NCI-H2081 (cell line): ENCODE measurements at regions not wholly inside any gene's neighbourhood (a gene's known extent, or its start where the extent isn't known, plus 50 kb on each side); places are given as distances from the start of the nearest gene placed in this dataset.
"Not testable (repeated sequence)": the region's sequence is repeated elsewhere in the genome, so short reads cannot be mapped to it uniquely, and the experiment has no call there.

Experiments
- DNase-seq, 2 experiments: peaks; one replicate each; lab custom pipeline; 2025; lab: John Stamatoyannopoulos, UW

DNA sequence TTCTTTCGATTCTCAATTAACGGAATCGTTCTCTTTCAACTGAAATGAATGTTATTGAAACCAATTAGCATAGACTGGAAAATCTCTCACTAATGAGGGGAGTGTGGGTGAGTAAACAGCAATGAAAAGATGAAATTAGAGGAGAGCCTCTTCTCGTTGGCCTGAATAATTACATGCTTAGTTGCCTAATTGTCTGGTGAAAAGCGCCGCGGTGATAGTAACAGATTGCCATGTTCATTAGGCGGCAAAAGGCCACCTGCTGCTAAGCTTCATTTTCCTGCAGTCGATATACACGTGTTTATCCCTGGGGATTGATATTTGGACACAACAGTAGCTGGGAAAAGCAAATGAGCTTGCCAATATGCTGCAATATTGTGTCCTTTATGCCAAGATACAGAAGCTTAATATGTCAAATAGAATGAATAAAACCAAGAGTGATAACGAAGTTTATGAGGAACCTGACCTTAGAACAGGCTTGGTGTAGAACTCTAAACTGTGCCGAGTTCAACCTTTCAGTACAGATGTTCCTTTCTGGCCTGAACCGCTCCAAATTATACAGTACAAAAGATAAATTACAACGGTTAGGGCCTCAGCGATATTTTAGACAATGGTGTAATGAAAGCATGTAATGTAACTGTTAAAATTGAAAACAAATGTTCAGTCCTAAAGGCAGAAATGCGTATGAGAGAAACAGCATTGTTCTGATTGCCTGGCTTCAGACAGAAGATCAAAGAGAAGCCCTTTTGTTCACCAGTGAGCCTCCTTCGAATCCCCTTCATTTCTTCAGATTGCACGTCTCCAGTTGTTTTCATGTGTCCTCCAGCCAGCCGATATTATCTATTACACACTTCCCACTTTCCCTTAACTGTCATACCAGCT, 185.2 kb downstream of the SHOX2 start:
- DNase-seq: peak; percentile 71 to 92

DNA sequence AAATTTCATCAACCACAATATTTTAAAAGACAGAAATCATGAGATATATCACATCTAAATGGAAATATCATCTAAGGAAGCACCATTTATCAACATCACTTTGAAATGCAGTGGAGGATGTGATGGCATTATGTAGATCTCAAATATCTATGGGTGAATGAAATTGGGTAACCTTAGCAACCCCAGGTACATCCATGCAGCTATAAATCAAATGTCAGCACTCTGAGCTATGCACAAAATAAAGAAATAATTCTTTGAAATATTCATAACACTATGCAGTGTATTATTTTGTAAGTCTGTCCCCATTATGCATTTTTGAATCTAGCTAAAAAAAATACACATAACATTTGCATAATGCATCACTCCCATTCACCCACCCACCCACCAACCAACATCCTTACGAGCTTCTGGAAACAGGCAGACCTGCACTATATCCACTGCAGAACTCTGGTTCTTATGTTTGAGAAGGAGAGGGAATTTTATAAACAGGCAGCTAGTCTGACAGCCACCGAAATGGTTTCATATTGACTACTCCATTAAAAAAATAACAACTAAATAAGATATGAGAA, 186.8 kb downstream of the SHOX2 start:
- no peak for DNase-seq

DNA sequence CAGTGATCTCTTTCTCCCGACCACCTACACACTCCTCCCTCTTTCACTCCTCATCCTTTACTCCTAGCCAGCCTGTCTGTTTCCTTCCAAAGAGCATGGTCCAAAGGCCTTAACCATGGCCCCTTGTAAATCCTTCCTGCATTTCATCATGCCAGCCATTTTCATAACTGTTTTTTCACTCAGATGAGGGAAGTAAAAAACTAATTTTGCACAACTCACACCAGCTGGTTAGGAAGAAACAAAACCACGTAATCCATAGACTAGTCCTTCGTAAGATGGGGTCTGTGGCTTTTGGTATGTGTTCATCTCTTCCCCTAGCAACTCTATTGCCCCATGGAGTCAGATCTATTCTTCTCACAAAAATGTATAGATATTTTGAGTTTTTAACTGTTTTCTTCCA, 187.8 kb downstream of the SHOX2 start:
- DNase-seq: no peak

DNA sequence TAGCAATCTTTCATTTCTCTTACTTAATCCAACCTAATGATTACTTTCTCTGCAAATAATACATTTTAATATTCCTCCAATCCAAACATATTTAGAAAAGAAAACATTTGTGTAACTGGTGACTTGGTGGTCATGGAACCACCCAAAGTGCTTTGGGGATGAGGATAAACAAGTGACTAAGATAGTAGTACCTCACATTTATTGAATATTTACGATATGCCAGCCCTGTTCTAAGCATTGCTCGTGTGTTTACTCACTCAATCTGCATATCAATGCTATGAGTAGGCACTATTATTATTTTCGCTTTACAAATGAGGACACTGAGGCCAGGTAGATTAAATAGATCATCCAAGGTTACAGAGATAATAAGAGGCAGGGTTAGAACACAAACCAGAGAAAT, 189.5 kb downstream of the SHOX2 start:
- no peak for DNase-seq

DNA sequence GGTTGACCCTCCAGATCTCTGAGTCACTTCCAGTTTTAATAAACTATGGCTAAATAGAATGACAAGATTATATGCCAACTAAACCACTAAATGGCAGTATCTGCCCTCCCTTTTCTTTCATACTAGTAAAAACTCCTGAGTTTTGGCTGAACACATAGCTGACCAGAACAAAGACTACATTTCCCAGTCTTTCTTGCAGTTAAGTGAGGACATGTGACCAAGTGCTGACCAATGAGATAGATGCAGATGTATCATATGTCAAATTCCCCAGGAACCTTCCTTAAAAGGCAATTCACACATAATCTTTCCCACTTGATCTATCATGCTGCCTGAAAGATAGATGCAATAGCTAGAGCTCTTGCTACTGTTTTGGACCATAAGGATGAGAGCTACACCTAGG, 191.3 kb downstream of the SHOX2 start:
- DNase-seq: no peak

DNA sequence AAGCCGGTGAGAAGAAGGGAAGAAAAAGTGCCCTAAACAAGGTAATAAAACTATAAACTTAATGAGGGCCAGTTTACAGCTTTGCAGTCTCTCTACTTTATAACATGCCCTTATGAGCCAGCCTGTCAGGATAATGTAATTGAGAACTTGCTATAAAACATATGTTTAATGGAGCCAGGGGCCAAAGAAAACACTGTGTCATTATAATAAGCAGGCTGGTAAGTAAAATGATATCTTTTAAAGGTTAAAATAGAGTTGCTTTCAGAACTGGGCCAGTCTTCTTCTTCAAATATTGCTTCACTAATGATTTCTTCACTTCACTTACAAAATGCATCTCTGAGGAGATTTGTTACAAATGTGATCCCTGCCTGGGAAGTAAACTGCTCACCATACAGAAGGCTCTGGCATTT, 192.5 kb downstream of the SHOX2 start:
- peak; percentile 8 to 27 for DNase-seq

DNA sequence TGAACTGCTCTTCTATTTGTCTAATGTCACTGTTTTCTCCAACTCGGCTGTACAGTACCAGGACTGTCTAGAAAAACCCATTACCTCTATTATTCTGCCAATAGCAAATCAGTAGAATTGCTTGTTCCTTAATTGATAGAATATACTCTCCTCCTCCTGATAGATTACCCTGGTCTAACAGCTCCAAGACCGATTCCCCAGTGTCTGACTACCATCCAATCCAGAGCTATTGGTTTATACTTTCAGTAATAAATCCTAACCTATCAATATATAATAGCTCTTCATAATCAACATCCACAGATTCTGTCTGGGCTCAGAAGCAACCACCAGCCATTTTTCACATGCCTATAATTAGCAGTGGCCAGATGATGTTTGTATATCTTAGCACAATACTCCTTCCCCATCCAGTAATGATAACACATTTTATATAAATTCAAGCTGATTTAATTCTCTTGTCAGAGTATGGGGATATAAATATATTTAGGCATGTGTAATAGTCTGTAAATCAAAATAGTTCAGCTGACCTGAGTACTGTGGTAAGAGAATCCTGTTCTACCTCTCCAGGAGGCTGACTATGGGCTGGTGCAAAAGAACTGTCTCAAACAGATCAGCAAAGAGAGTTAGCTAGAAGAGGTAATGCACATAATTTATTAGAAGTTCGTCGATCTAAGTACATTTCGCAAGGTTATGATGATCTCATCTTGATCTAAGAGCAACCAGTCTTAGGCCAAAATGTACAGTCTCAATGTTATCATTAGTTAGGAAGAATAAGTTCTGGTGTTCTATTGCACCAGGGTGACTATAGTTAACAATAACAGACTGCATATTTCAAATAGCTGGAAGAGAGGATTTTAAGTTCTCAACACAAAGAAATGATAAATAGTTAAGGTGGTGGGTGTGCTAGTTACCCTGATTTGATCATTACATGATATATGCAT, 193.4 kb downstream of the SHOX2 start:
- DNase-seq: no peak

DNA sequence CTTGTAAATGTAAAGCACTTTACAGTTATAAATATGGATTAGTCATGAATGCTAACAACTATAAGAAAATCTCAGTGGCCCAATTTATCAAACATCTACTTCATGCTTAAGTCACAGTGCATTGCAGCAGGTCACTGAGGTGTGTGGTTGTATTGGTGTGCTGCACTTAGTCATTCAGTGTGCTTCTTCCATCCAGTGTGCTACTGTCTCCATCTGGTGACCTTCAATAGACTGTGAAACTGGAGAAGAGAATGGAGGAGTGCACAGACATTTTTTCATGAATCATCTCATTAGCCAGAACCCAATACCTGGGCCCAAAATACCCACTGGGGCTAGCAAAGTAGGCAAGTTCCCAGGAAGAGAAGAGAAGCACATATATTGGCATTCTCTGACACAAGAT, 199.6 kb downstream of the SHOX2 start:
- DNase-seq: no peak

DNA sequence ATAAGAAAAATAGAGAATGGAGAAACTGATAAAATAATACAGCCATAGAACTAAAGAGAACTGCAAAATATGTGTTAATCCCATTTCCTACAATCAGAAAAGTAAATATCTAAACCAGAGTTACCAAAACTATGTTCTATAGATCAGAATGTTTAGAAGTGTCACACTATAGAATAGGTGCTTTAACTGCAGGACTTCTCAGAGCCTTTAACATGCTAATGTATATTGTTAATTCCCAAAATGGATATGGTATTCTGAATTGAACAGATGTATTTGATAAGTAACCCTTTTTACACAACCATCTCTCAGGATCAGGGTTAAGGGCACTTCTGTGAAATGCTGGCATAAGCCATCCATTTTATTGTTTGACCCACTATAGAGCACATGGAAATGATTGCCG, 200.3 kb downstream of the SHOX2 start:
- no peak for DNase-seq

DNA sequence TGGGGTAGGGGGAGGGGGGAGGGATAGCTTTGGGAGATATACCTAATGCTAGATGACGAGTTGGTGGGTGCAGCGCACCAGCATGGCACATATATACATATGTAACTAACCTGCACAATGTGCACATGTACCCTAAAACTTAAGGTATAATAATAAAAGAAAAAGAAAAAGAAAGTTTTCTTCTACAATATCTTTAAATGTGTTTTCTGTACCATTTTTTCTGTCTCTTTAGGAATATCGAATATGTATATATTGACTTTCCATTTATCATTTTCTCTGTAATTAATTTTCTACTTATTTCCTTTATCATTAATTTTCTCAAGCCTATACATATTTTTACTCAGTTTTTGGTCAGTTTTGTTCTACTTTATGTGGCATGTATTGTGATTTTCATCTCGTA, 203.5 kb downstream of the SHOX2 start:
- not testable (repeated sequence) for DNase-seq

DNA sequence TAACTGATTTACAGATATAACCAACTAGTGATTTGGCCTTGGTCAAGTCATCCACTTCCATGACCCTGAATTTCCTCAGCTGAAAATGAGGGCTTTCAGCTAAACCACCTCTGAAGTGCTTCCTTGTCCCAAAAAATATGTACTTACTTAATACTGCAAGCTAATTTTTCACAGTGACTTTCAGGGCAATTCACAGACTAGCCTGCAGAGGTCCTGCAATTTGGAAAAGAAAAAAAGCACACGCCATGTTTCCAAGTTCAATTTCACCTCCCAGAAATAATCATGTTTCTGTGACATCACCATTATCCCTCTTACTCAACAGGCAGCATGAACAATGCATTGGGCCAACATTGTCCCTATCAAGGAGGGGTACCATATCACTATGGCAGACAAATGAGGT, 218.2 kb downstream of the SHOX2 start:
- no peak for DNase-seq

DNA sequence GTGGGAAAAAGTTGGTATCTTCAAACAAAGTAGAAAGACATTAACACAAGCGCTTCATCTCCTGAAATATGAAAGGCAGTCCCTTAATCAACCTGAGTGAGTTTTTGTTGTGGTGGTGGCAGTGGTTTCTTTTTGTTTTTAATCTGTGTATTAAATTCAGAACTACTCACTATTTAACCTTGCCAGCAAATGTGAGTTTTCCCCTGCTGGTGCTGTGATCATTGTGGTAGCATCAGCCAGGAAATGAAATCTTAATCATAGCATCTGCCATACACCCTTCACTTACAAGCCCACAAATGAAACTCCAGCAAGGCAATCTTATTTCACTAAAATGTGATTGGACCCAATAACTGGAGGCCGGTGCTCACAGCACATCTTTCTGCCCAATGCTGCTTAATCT, 229.7 kb downstream of the SHOX2 start:
- no peak for DNase-seq

DNA sequence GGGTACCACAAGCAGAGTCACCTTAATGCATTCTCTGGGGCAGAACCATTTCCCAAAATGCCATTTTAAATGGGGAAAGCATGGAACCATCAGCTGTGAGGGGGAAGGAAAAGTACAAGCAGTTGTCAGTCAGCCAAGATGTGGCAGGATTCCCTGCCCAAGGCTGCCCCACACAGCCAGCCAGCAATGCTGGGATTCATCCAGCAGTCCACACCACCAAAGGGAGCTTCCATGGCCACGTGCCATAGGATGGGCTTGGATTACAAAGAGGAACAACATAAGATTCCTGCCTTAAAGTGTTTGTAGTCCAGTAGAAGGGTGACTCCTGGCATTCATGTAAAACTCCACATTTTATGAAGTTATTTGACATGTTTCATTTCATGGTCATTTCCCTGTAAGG, 233.3 kb downstream of the SHOX2 start:
- DNase-seq: no peak

DNA sequence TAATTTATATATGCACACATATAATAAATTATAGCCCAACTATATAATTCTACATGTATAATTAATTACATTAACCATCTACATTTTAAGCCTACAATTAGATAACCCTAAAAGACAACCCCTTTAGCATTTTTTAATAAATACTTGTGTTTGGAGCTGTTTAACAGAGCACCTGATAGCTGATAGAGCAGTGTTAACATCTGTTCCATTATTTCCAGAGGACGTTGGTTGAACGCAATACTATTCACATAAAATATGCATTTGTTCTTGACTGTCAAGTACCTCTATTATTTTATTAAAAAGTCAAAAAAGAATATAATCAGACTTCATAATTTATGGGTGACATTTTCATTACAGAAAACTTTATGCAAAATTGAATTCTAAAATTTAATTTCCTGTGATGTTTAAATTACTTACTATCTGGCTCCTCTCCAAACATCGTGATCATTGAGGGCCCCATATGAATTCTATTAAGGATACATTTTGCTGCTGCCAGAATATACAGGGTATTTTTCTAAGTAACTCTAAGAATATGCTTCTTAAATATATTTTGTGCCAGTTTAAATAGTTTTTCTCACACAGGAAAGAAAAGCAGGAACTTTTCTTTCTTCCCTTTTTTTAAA, 234.3 kb downstream of the SHOX2 start:
- DNase-seq: no peak

DNA sequence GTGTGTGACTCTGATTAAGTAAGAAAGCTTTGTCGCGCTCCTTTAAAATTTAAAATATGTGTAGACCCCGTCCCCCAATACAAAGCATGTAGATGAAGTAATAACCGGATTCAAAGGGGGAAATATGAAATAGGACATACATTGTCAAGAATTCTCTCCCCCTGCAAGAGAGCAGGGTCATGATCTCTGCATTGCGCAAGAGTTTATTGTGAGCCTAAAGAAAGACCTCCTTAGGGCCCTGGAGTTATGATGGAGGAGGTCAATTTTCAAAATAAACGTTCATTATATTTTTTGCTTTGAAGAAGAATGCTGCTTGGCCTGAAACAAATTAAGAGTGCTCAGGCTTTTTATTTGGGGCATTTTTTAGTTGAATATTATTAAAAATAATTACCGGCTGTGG, 235.0 kb downstream of the SHOX2 start:
- DNase-seq: no peak

DNA sequence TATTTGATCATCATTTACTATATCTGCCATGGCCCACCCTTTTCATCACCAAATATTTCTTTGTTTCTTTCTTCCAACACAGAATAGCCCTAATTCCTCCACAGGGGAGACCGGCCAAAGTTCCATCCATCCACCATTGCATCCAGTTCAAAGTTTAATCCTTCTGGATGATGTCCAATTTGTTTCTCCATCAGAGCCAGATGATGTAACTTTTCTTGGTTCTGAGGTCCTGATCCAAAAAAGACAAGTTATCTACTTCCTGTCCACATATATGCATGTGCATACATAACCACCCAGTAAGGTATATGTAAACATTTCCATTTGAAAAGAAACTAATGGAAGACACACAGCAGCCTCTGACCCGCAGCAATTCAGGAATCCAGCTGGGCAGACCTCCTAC, 237.3 kb downstream of the SHOX2 start:
- DNase-seq: no peak

DNA sequence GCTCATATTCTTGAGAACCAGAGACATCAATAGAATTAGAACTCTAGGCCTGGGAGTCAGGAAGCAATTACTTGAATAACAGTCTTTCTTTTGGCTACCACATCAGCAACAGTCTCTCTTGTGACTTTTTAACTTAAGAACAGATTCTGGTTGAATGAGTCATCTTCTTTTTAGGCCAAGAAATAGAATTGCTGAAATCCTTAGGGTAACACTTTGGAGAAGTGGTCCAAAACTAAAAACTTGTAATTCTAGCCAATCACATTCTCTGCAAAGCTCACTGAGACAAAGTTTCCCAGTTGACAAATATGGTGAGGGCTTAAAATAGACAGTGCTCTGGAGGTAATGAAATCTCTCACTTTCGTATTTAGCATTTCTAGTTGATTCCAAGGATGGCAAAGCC, 238.0 kb downstream of the SHOX2 start:
- DNase-seq: no peak

DNA sequence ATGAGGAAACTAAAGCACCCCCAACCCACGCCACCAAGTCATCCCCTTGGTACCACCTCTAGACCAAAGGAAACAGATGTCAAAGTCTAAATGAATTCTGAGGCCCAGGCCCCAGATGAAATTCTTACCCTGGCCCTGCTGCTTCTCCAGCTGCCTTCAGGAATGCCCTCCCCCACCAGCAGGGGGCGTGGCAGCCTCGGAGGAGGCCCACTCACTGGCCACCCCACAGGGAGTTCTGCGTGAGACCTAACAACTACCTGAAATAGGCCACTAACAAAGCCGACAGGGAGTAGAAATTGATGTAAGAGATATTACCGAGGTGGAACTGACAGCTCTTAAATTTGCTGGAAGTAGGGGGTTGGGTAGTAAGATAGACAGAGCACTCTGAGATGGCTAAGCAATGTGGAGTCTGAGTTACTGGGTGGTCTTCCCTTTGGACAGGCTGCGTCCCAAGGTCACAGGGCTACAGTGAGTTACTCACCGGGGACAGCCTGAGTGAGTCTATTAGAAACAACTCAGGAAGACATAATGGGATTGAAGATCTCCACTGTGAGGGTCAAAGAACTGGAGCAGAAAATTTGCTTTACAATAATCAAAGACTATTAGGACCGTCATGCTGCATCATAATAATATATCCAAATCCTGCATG, 240.7 kb downstream of the SHOX2 start:
- DNase-seq: peak; percentile 31 to 37

DNA sequence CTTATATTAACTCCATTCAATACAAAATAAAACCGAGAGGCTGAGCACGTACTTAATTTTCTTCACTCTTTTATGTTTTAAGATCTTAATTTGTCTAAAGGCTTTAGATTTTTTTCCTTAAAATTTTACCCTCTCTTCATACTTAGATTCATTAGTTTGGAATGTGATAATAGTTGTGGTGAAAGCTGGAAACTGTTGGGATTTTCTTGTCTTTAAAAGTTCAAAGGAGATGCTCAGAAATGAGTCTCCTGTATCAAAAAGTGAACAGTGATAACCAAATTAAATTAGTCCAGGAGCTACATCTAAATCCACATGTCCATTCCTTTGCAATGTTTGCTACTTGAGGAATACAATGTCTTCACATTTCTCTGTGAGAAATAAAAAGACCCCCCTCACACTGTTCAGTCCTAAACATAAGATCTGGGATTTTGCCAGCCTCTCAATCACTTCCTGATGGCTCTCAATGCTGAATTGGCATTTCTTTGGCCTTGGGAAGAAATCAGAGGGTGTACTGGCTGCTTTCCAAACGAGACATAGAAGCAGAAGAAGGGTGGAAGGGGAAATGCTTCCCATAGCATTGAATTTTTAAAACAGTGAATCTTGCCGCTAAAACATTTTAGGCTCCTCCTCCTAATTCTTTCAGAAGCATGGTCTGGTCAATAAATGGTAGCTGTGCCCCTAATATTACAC, 245.0 kb downstream of the SHOX2 start:
- no peak for DNase-seq

DNA sequence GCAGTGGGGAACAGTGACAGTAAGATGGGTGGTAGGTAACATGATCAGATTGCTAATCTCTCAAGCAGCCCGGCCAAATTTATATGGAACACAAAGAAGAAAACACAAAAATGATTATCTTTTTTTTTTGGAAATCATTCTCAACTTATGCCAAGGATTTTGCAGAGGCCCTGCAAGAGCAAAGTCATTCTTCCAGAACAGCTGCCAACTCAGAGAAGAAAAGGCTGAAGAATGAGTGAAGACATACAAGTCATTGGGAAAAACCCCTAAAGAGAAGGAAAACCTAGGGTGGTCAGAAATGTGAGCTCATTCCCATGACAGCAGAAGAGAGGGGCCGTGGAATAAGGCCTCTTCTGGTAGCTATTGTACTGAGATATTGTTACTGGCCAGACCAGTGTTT, 246.7 kb downstream of the SHOX2 start:
- DNase-seq: no peak

DNA sequence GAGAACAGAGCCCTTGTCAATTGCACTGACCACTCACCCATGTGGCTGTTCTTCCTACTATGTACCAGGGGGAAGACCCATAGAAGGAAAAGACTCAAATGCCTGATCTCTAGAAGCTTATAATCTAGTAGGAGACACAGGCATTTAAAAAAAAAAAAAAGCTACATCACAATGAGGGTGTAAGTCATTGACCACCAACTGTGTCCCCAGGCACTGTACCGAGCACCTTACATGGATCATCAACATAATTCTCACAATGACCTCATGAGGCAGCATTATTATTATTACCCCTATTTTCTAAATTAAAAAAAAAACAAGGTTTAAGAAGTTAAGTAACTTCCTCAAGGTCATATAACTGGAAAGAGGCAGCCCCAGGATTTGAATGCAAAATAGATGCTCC, 247.4 kb downstream of the SHOX2 start:
- DNase-seq: no peak
